ENCODE measurements at regions not wholly inside any gene's neighbourhood (a gene's known extent, or its start where the extent isn't known, plus 50 kb on each side); places are given as distances from the start of the nearest gene placed in this dataset.

DNA sequence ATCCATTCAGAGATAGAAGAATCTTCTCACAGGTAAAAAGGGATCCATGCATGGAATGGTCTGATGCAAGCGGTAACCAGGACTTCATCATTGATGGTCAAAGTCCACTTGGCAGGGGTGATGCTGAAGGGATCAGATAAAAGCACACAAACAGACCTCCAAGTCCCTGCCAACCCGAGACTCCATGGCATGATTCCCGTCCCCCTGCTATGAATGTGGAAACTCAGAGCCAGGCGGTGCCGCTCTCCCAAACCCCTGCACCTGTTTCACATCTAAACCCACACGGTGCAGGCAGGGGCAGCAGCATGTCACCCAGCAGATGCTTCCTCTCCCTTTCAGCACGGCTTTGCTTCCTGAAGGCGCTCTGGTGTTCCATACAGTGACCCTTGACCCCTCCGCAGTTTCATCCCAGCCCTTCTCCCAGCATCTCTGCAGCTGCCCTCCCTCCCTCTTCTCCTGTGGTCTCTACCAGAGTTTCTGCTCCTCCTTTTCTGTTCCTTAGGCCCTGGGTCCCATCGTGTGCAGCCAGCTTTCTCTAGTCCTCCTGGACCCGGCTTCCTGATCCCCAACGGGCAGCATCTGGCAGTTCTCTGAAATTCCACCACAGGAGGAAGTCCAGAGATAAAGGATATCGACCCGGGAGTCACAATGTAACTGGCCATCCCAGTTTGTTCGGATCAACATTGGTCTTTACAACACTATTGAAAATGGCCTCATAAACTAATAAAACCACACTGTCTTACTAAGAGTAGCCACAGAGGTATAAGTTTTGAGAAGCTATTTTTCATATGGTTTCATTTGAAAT lies 235.0 kb downstream of the TTLL2 start (continued):
- TF ChIP-seq, protein P1, sequence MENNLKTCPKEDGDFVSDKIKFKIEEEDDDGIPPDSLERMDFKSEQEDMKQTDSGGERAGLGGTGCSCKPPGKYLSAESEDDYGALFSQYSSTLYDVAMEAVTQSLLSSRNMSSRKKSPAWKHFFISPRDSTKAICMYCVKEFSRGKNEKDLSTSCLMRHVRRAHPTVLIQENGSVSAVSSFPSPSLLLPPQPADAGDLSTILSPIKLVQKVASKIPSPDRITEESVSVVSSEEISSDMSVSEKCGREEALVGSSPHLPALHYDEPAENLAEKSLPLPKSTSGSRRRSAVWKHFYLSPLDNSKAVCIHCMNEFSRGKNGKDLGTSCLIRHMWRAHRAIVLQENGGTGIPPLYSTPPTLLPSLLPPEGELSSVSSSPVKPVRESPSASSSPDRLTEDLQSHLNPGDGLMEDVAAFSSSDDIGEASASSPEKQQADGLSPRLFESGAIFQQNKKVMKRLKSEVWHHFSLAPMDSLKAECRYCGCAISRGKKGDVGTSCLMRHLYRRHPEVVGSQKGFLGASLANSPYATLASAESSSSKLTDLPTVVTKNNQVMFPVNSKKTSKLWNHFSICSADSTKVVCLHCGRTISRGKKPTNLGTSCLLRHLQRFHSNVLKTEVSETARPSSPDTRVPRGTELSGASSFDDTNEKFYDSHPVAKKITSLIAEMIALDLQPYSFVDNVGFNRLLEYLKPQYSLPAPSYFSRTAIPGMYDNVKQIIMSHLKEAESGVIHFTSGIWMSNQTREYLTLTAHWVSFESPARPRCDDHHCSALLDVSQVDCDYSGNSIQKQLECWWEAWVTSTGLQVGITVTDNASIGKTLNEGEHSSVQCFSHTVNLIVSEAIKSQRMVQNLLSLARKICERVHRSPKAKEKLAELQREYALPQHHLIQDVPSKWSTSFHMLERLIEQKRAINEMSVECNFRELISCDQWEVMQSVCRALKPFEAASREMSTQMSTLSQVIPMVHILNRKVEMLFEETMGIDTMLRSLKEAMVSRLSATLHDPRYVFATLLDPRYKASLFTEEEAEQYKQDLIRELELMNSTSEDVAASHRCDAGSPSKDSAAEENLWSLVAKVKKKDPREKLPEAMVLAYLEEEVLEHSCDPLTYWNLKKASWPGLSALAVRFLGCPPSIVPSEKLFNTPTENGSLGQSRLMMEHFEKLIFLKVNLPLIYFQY (CRISPR knock-in tag; IDR thresholded peaks at IDR 0.05; ENCODE audit: borderline replicate concordance): no peak; the same call in 1 of the 2 replicates
- no peak for TF ChIP-seq ZNF468 (CRISPR knock-in tag; IDR thresholded peaks at IDR 0.05)
- TF ChIP-seq EHMT2 (IDR thresholded peaks at IDR 0.05; ENCODE audit: borderline replicate concordance, low read depth, low read length): peak; percentile 60; the same call in 1 of the 2 replicates
- TF ChIP-seq DNMT3B (CRISPR knock-in tag; conservative IDR thresholded peaks at IDR 0.05): no peak
- peak; percentile 82 for TF ChIP-seq FOXC1 (CRISPR knock-in tag; IDR thresholded peaks at IDR 0.05; ENCODE audit: borderline replicate concordance)
- TF ChIP-seq POGZ (CRISPR knock-in tag; IDR thresholded peaks at IDR 0.05): peak; percentile 66
- peak; percentile 50; the same call in 1 of the 2 replicates for TF ChIP-seq ZFP90 (CRISPR knock-in tag; IDR thresholded peaks at IDR 0.05; ENCODE audit: borderline replicate concordance)
- TF ChIP-seq SRSF4 (IDR thresholded peaks at IDR 0.05; ENCODE audit: low read depth, low read length, poor library complexity, severe bottlenecking): no peak
- peak; percentile 55 for TF ChIP-seq POLR2AphosphoS5 (IDR thresholded peaks at IDR 0.05; ENCODE audit: low read depth, low read length)
- TF ChIP-seq NR2F2 (IDR thresholded peaks at IDR 0.05; ENCODE audit: borderline replicate concordance, low read depth): peak; percentile 36
- TF ChIP-seq, protein P2, sequence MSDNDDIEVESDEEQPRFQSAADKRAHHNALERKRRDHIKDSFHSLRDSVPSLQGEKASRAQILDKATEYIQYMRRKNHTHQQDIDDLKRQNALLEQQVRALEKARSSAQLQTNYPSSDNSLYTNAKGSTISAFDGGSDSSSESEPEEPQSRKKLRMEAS (IDR thresholded peaks at IDR 0.05): peak; percentile 56
- TF ChIP-seq CHD4 (IDR thresholded peaks at IDR 0.05; ENCODE audit: borderline replicate concordance, low read length): no peak
- TF ChIP-seq, protein P3, sequence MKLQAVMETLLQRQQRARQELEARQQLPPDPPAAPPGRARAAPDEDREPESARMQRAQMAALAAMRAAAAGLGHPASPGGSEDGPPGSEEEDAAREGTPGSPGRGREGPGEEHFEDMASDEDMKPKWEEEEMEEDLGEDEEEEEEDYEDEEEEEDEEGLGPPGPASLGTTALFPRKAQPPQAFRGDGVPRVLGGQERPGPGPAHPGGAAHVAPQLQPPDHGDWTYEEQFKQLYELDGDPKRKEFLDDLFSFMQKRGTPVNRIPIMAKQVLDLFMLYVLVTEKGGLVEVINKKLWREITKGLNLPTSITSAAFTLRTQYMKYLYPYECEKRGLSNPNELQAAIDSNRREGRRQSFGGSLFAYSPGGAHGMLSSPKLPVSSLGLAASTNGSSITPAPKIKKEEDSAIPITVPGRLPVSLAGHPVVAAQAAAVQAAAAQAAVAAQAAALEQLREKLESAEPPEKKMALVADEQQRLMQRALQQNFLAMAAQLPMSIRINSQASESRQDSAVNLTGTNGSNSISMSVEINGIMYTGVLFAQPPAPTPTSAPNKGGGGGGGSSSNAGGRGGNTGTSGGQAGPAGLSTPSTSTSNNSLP (IDR thresholded peaks at IDR 0.05; ENCODE audit: low read depth, low read length): peak; percentile 54
- peak; percentile 56; the same call in 1 of the 2 replicates for TF ChIP-seq SAP130 (CRISPR knock-in tag; IDR thresholded peaks at IDR 0.05; ENCODE audit: low read depth)
- no peak for TF ChIP-seq KLF13 (CRISPR knock-in tag; IDR thresholded peaks at IDR 0.05)
- no peak for TF ChIP-seq ADNP (CRISPR knock-in tag; IDR thresholded peaks at IDR 0.05)
- TF ChIP-seq, protein P4, sequence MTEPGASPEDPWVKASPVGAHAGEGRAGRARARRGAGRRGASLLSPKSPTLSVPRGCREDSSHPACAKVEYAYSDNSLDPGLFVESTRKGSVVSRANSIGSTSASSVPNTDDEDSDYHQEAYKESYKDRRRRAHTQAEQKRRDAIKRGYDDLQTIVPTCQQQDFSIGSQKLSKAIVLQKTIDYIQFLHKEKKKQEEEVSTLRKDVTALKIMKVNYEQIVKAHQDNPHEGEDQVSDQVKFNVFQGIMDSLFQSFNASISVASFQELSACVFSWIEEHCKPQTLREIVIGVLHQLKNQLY (CRISPR knock-in tag; IDR thresholded peaks at IDR 0.05): peak; percentile 25
- TF ChIP-seq HOXA3 (CRISPR knock-in tag; IDR thresholded peaks at IDR 0.05): peak; percentile 40
- TF ChIP-seq HDAC1 (CRISPR knock-in tag; IDR thresholded peaks at IDR 0.05): no peak; the same call in none of the 2 replicates
- TF ChIP-seq CBX1 (IDR thresholded peaks at IDR 0.05; ENCODE audit: low read depth): peak; percentile 36
- peak; percentile 63 for TF ChIP-seq RBM22 (optimal IDR thresholded peaks at IDR 0.05; ENCODE audit: low read length)
